ENCODE measurements at regions not wholly inside any gene's neighbourhood (a gene's known extent, or its start where the extent isn't known, plus 50 kb on each side); places are given as distances from the start of the nearest gene placed in this dataset.
"Not testable (repeated sequence)": the region's sequence is repeated elsewhere in the genome, so short reads cannot be mapped to it uniquely, and the experiment has no call there.

DNA sequence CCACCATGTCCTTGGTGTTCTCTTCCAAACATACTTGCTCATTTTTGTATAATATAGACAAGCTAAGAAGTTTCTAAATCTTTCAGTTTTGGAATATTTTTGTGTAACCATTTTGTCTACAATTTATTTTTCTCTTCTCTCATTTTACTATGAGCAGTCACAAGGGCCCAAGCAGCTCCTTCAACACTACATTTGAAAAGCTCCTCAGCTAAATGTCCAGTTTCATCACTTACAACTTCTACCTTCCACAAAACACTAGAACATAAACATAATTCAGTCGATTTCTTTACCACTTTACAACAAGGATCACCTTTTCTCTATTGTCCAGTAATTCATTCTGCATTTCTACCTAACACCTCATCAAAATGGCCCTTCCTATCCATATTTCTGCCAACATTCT, 554.4 kb downstream of the RAB28 start:
- no peak for TF ChIP-seq ZNF274 (IDR thresholded peaks at IDR 0.05; ENCODE audit: low read depth, low read length)
- TF ChIP-seq SUZ12 (IDR thresholded peaks at IDR 0.05; ENCODE audit: extremely low read depth, insufficient read depth, insufficient read length) = no peak
- no peak for TF ChIP-seq YY1 (IDR thresholded peaks at IDR 0.05; ENCODE audit: insufficient read depth, insufficient read length)
- Histone ChIP-seq H3K27me3 (ENCODE audit: insufficient read depth, insufficient read length) (no peaks in the 10 kb centered on the region), H3K9ac (ENCODE audit: insufficient read length, low read depth) (no peak overlapping the region), H3K4me3 (ENCODE audit: insufficient read length, low read depth) (no peak overlapping the region), H3K4me1 (ENCODE audit: insufficient read depth, insufficient read length) (no peaks in the 10 kb centered on the region), H3K36me3 (ENCODE audit: insufficient read depth, insufficient read length, low read length) (no peaks in the 10 kb centered on the region), H3K9me3 (ENCODE audit: insufficient read depth, low read length) (no peaks in the 10 kb centered on the region)
- DNase-seq (ENCODE audit: low read depth, low spot score) = no peak

- H3K36me3 ChIP-seq (ENCODE audit: insufficient read depth, insufficient read length, low read length) = no peaks in the 10 kb centered on the region
- no peaks in the 10 kb centered on the region for H3K27me3 ChIP-seq (ENCODE audit: insufficient read depth, insufficient read length)
- DNase-seq (ENCODE audit: low read depth, low spot score) = no peak
- H3K9ac ChIP-seq (ENCODE audit: insufficient read length, low read depth) = no peak overlapping the region
- H3K9me3 ChIP-seq (ENCODE audit: insufficient read depth, low read length) = no peaks in the 10 kb centered on the region
- no peak for TF ChIP-seq YY1 (IDR thresholded peaks at IDR 0.05; ENCODE audit: insufficient read depth, insufficient read length)
- TF ChIP-seq ZNF274 (IDR thresholded peaks at IDR 0.05; ENCODE audit: low read depth, low read length) = no peak
- TF ChIP-seq SUZ12 (IDR thresholded peaks at IDR 0.05; ENCODE audit: extremely low read depth, insufficient read depth, insufficient read length) = no peak
- H3K4me1 ChIP-seq (ENCODE audit: insufficient read depth, insufficient read length) = no peaks in the 10 kb centered on the region
- H3K4me3 ChIP-seq (ENCODE audit: insufficient read length, low read depth) = no peak overlapping the region
These were observed 555.4 kb downstream of the RAB28 start for GRCh38 chr4:12928751-12929150.

GRCh38 chr4:12926189-12927066, 557.7 kb downstream of the RAB28 start:
- Histone ChIP-seq H3K9me3 (ENCODE audit: insufficient read depth, low read length) (no peaks in the 10 kb centered on the region), H3K36me3 (ENCODE audit: insufficient read depth, insufficient read length, low read length) (no peaks in the 10 kb centered on the region), H3K27me3 (ENCODE audit: insufficient read depth, insufficient read length) (no peaks in the 10 kb centered on the region), H3K4me3 (ENCODE audit: insufficient read length, low read depth) (no peak overlapping the region), H3K9ac (ENCODE audit: insufficient read length, low read depth) (no peak overlapping the region), H3K4me1 (ENCODE audit: insufficient read depth, insufficient read length) (no peaks in the 10 kb centered on the region)
- no peak for TF ChIP-seq ZNF274 (IDR thresholded peaks at IDR 0.05; ENCODE audit: low read depth, low read length)
- TF ChIP-seq SUZ12 (IDR thresholded peaks at IDR 0.05; ENCODE audit: extremely low read depth, insufficient read depth, insufficient read length) = no peak
- TF ChIP-seq YY1 (IDR thresholded peaks at IDR 0.05; ENCODE audit: insufficient read depth, insufficient read length) = no peak
- DNase-seq (ENCODE audit: low read depth, low spot score) = no peak

GRCh38 chr4:12924728-12925320, 559.3 kb downstream of the RAB28 start:
- no peak for DNase-seq (ENCODE audit: low read depth, low spot score)
- Histone ChIP-seq H3K9ac (ENCODE audit: insufficient read length, low read depth) (no peak overlapping the region), H3K36me3 (ENCODE audit: insufficient read depth, insufficient read length, low read length) (no peaks in the 10 kb centered on the region), H3K4me3 (ENCODE audit: insufficient read length, low read depth) (no peak overlapping the region), H3K27me3 (ENCODE audit: insufficient read depth, insufficient read length) (no peaks in the 10 kb centered on the region), H3K9me3 (ENCODE audit: insufficient read depth, low read length) (no peaks in the 10 kb centered on the region), H3K4me1 (ENCODE audit: insufficient read depth, insufficient read length) (no peaks in the 10 kb centered on the region)
- TF ChIP-seq YY1 (IDR thresholded peaks at IDR 0.05; ENCODE audit: insufficient read depth, insufficient read length) = no peak
- no peak for TF ChIP-seq ZNF274 (IDR thresholded peaks at IDR 0.05; ENCODE audit: low read depth, low read length)
- no peak for TF ChIP-seq SUZ12 (IDR thresholded peaks at IDR 0.05; ENCODE audit: extremely low read depth, insufficient read depth, insufficient read length)

DNA sequence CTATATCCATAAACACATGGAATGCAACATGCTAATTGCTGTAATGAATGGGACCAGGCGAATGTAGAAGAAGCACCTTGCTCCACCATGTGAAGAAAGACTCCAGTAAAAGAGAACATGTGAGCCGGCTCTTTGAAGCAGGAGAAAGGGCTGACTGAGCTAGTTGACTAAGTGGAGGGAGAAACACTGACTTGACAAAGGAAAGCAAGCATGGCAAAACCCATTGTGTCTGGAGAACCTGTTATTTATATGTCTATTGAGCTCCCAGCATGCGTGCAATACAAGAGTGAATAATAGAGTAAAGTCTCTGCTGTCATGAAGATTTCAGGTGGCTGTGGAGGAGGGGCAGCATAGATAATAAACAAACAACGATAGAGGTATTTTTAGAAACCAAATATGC, 559.9 kb downstream of the RAB28 start:
- DNase-seq (ENCODE audit: low read depth, low spot score) = no peak
- TF ChIP-seq SUZ12 (IDR thresholded peaks at IDR 0.05; ENCODE audit: extremely low read depth, insufficient read depth, insufficient read length) (no peak), YY1 (IDR thresholded peaks at IDR 0.05; ENCODE audit: insufficient read depth, insufficient read length) (no peak), ZNF274 (IDR thresholded peaks at IDR 0.05; ENCODE audit: low read depth, low read length) (no peak)

GRCh38 chr4:12912896-12913418, 571.2 kb downstream of the RAB28 start:
- no peak overlapping the region for H3K4me3 ChIP-seq (ENCODE audit: insufficient read length, low read depth)
- H3K9me3 ChIP-seq (ENCODE audit: insufficient read depth, low read length) = peaks cover 10% of the 10 kb centered on the region; the same call in 1 of the 2 replicates
- no peaks in the 10 kb centered on the region for H3K4me1 ChIP-seq (ENCODE audit: insufficient read depth, insufficient read length)
- DNase-seq (ENCODE audit: low read depth, low spot score) = no peak
- H3K36me3 ChIP-seq (ENCODE audit: insufficient read depth, insufficient read length, low read length) = no peaks in the 10 kb centered on the region
- TF ChIP-seq ZNF274 (IDR thresholded peaks at IDR 0.05; ENCODE audit: low read depth, low read length) = no peak
- no peak overlapping the region for H3K9ac ChIP-seq (ENCODE audit: insufficient read length, low read depth)
- H3K27me3 ChIP-seq (ENCODE audit: insufficient read depth, insufficient read length) = no peaks in the 10 kb centered on the region

More for the DNA sequence above, 559.9 kb downstream of the RAB28 start:
- H3K36me3 ChIP-seq (ENCODE audit: insufficient read depth, insufficient read length, low read length) = no peaks in the 10 kb centered on the region
- H3K9me3 ChIP-seq (ENCODE audit: insufficient read depth, low read length) = no peaks in the 10 kb centered on the region
- H3K4me1 ChIP-seq (ENCODE audit: insufficient read depth, insufficient read length) = no peaks in the 10 kb centered on the region
- H3K27me3 ChIP-seq (ENCODE audit: insufficient read depth, insufficient read length) = no peaks in the 10 kb centered on the region
- no peak overlapping the region for H3K9ac ChIP-seq (ENCODE audit: insufficient read length, low read depth)
- H3K4me3 ChIP-seq (ENCODE audit: insufficient read length, low read depth) = no peak overlapping the region

DNA sequence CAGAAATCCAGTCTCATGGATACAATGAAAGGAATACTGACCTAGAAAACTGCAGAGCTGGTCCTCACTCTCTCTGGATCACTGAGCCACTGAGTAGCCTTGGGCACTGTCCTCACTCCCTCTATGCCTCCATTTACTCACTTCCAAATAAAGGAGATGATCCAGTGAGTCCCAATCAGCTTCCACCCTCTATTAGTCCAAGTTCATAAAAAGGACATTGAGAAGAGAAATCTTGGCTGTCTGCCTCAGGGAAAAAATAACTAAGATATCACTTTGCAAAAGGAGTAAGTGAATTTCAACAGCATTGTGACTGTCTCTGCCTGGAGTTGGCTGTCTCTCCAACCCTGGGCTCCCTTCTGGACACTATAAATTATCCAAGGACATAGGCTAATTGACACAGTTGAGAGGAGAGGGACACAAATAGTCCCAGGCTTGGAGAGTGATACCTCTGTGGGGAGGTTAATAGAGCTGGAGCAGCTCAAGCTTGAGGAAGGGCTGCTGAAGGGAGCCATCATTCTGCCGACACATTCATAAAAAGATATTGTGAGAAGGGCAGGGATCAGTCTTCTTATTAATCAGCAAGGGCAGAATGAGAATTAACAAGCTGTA, 572.3 kb downstream of the RAB28 start:
- no peak for DNase-seq (ENCODE audit: low read depth, low spot score)
- H3K36me3 ChIP-seq (ENCODE audit: insufficient read depth, insufficient read length, low read length) = no peaks in the 10 kb centered on the region

GRCh38 chr4:12903640-12904039, 580.5 kb downstream of the RAB28 start:
- not testable (repeated sequence) for H3K9me3 ChIP-seq (ENCODE audit: insufficient read depth, low read length); H3K4me1 ChIP-seq (ENCODE audit: insufficient read depth, insufficient read length); DNase-seq (ENCODE audit: low read depth, low spot score); H3K9ac ChIP-seq (ENCODE audit: insufficient read length, low read depth); H3K4me3 ChIP-seq (ENCODE audit: insufficient read length, low read depth); H3K27me3 ChIP-seq (ENCODE audit: insufficient read depth, insufficient read length); H3K36me3 ChIP-seq (ENCODE audit: insufficient read depth, insufficient read length, low read length)

More for the DNA sequence above, 572.3 kb downstream of the RAB28 start:
- H3K4me1 ChIP-seq (ENCODE audit: insufficient read depth, insufficient read length) = no peaks in the 10 kb centered on the region
- no peak for TF ChIP-seq ZNF274 (IDR thresholded peaks at IDR 0.05; ENCODE audit: low read depth, low read length)
- TF ChIP-seq YY1 (IDR thresholded peaks at IDR 0.05; ENCODE audit: insufficient read depth, insufficient read length) = no peak
- no peak for TF ChIP-seq SUZ12 (IDR thresholded peaks at IDR 0.05; ENCODE audit: extremely low read depth, insufficient read depth, insufficient read length)
- peaks cover 10% of the 10 kb centered on the region; the same call in 1 of the 2 replicates for H3K9me3 ChIP-seq (ENCODE audit: insufficient read depth, low read length)
- H3K27me3 ChIP-seq (ENCODE audit: insufficient read depth, insufficient read length) = no peaks in the 10 kb centered on the region
- H3K9ac ChIP-seq (ENCODE audit: insufficient read length, low read depth) = no peak overlapping the region
- no peak overlapping the region for H3K4me3 ChIP-seq (ENCODE audit: insufficient read length, low read depth)

All from NT2/D1 (cell line).